ENCODE measurements at regions not wholly inside any gene's neighbourhood (a gene's known extent, or its start where the extent isn't known, plus 50 kb on each side); places are given as distances from the start of the nearest gene placed in this dataset.

GRCh38 chr11:22554221-22554620 lies 71.4 kb downstream of the FANCF start:
- Histone ChIP-seq H2BK15ac (ENCODE audit: low read length) (no peak overlapping the region), H3K27ac (ENCODE audit: low read depth, low read length) (no peak overlapping the region), H3K9me3 (ENCODE audit: insufficient read depth in 2 of 2, low read depth in 1 of 2, low read length in 1 of 2) (no peaks in the 10 kb centered on the region), H2BK20ac (ENCODE audit: low read length) (no peak overlapping the region), H3K36me3 (ENCODE audit: control insufficient read depth in 2 of 4, insufficient read depth in 4 of 4, low read length in 3 of 4) (no peaks in the 10 kb centered on the region), H3K4me2 (ENCODE audit: insufficient read depth in 1 of 2, low read depth in 2 of 2, low read length in 2 of 2) (no peak overlapping the region), H3K79me1 (ENCODE audit: low read depth, low read length) (no peaks in the 10 kb centered on the region), H3K23me2 (ENCODE audit: low read depth, low read length) (no peaks in the 10 kb centered on the region), H3K14ac (ENCODE audit: insufficient read length) (no peak overlapping the region), H2BK120ac (replicated peaks; ENCODE audit: low read depth, low read length) (no peak overlapping the region), H4K8ac (ENCODE audit: extremely low read depth, insufficient read depth, low read length) (no peak overlapping the region), H4K5ac (ENCODE audit: insufficient read length, low read depth, low read length) (no peak overlapping the region), H3K18ac (ENCODE audit: extremely low read depth, low read length) (no peak overlapping the region), H4K20me1 (replicated peaks in 1 of 2; ENCODE audit: control insufficient read depth in 1 of 2, insufficient read depth in 2 of 2, low read length in 2 of 2) (no peaks in the 10 kb centered on the region), H2BK12ac (ENCODE audit: low read depth, low read length) (no peak overlapping the region), H3K23ac (ENCODE audit: insufficient read length) (no peak overlapping the region), H3K9ac (replicated peaks in 1 of 4; ENCODE audit: extremely low read depth in 1 of 4, low read depth in 3 of 4, low read length in 3 of 4) (no peak overlapping the region), H3K4me3 (ENCODE audit: extremely low read depth in 1 of 4, insufficient read depth in 2 of 4, low read depth in 3 of 4, low read length in 4 of 4) (no peak overlapping the region), H3K79me2 (ENCODE audit: control insufficient read depth in 1 of 2, insufficient read depth in 2 of 2, low read length in 2 of 2) (no peaks in the 10 kb centered on the region), H2AK5ac (ENCODE audit: low read depth, low read length) (no peak overlapping the region), H2BK5ac (ENCODE audit: low read depth, low read length) (no peak overlapping the region), H3K4ac (replicated peaks; ENCODE audit: insufficient read length, low read depth, low read length) (no peak overlapping the region), H3K56ac (replicated peaks; ENCODE audit: insufficient read length, low read depth, low read length) (no peak overlapping the region), H3K4me1 (replicated peaks in 1 of 4; ENCODE audit: control insufficient read depth in 3 of 4, insufficient read depth in 4 of 4, low read length in 3 of 4) (no peaks in the 10 kb centered on the region; a peak in 2 of 7 replicates), H4K91ac (replicated peaks; ENCODE audit: insufficient read length, low read length) (no peak overlapping the region), H3K27me3 (replicated peaks in 1 of 4; ENCODE audit: control insufficient read depth in 3 of 4, extremely low read depth in 1 of 4, insufficient read depth in 3 of 4, low read length in 3 of 4) (no peaks in the 10 kb centered on the region), H2AFZ (ENCODE audit: low read length) (no peak overlapping the region)
- no peak for FAIRE-seq
- CTCF ChIA-PET (ENCODE audit: partially characterized antibody), result interaction anchor here (1.0 to 1.1 kb wide), 2 partner anchors 14 to 234 kb away, joined by 3 to 4 read pairs; no protein-coding TSS in a partner anchor
- no peak for DNase-seq (ENCODE audit: low read depth in 1 of 2, low spot score in 2 of 2)
- WGBS, 2 experiments (ENCODE audit: extremely low coverage in 1 of 2, insufficient coverage in 1 of 2, insufficient read length in 1 of 2, insufficient replicate concordance in 2 of 2, low coverage in 1 of 2, low lambda C conversion rate in 2 of 2, missing lambda C conversion rate in 1 of 2), result 83% methylated on average over 1 of the region's 1 CpG; no CpG with 5 or more reads in 1 of the 2 experiments
- POLR2A ChIA-PET (ENCODE audit: partially characterized antibody), result no interaction called here
- TF ChIP-seq SAP30 (IDR thresholded peaks at IDR 0.05; ENCODE audit: insufficient read depth, insufficient replicate concordance, low read length) (no peak), TEAD4 (IDR thresholded peaks at IDR 0.05; ENCODE audit: low read depth, low read length) (no peak)

All from H1 (cell line).